Gastrocnemius medialis (tissue), 4 donors: ENCODE measurements at regions not wholly inside any gene's neighbourhood (a gene's known extent, or its start where the extent isn't known, plus 50 kb on each side); places are given as distances from the start of the nearest gene placed in this dataset.

ENCODE experiments used
- ATAC-seq, 2 donors: fragments of 150-250 bp; one replicate each; pipeline ENCODE4 v1.9.1; 2016
- DNase-seq, 2 donors: peaks; one replicate each; pipeline ENCODE4 v3.0.0-alpha.2; 2019
- H3K27ac ChIP-seq, 4 donors: fragments of 200-600 bp; sonication (generic); 1 replicate in 1 of 4; 2 replicates in 3 of 4; pipeline ENCODE4 v1.5.1; 2016 to 2018; ENCODE audit warnings: mild to moderate bottlenecking in 2 of 4, moderate library complexity in 1 of 4
- H3K27me3 ChIP-seq, 3 donors: fragments of 200-600 bp; sonication (generic) in 2 of 3; 1 replicate in 1 of 3; 2 replicates in 2 of 3; pipeline versions ENCODE4 v1.5.1 to v1.6.0; 2016 to 2019; ENCODE audit warnings: mild to moderate bottlenecking in 1 of 3, moderate library complexity in 1 of 3
- H3K36me3 ChIP-seq, 2 donors: fragments of 200-600 bp; sonication (generic) in 1 of 2; one replicate each; pipeline ENCODE4 v1.5.1; 2017 to 2018
- H3K4me1 ChIP-seq, 2 donors: fragments of 200-600 bp; sonication (generic) in 1 of 2; one replicate each; pipeline ENCODE4 v1.5.1; 2016 to 2017; ENCODE audit warnings: mild to moderate bottlenecking in 2 of 2
- H3K4me3 ChIP-seq, 4 donors: fragments of 200-600 bp; sonication (generic) in 3 of 4; 1 replicate in 1 of 4; 2 replicates in 3 of 4; pipeline ENCODE4 v1.5.1; 2016 to 2019; ENCODE audit warnings: mild to moderate bottlenecking in 2 of 4
- H3K9me3 ChIP-seq, 3 donors: fragments of 200-600 bp; sonication (generic) in 2 of 3; 1 replicate in 1 of 3; 2 replicates in 2 of 3; pipeline ENCODE4 v1.5.1; 2016 to 2019
- CTCF ChIP-seq, 5 experiments: fragments of 450-650 bp in 3 of 5; fragments of 200-600 bp in 2 of 5; sonication (generic) in 2 of 5; IDR thresholded peaks in 4 of 5; conservative IDR thresholded peaks in 1 of 5; 1 replicate in 4 of 5; 2 replicates in 1 of 5; pipeline ENCODE4 v1.5.1; 2016 to 2019; ENCODE audit warnings: antibody characterized with exemption in 5 of 5, mild to moderate bottlenecking in 3 of 5, moderate library complexity in 3 of 5
- POLR2A ChIP-seq, 2 donors: fragments of 450-650 bp; IDR thresholded peaks; one replicate each; pipeline ENCODE4 v1.6.1; 2017; ENCODE audit warnings: antibody characterized with exemption in 2 of 2, mild to moderate bottlenecking in 2 of 2, moderate library complexity in 2 of 2
- in situ Hi-C, 4 donors: fragments of 200-750 bp; cut with MboI; loops; one replicate each; pipeline versions ENCODE4 v1.15.0 to v1.8.0; 2017; ENCODE audit warnings: low sequenced_read_pairs in 4 of 4
- intact Hi-C: fragments of 100-400 bp; cut with DNase I; formaldehyde crosslinking; loops from one replicate; pipeline ENCODE4 v1.15.1; 2023; ENCODE audit warnings: low total_unique reads

DNA sequence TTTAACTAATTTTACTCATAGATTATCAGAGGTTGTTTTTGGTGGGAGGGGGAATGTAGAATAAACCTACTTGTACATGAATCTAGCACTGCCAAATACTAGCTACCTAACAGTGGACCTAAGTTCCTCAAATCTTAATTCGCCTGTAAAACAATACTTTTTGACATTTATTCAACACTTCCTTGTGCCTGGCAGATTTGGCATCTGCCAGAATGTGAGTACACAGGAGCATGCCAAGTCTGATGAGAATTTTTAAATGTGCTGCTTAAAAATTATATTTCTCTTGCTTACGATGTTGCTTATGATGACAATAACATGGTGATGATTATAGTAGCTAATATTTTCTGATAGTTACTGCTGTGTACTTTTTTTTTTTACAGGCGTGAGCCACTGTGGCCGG lies 240.2 kb upstream of the STARD13 start:
- Histone ChIP-seq H3K4me1 (no peaks in the 10 kb centered on the region), H3K36me3 (no peaks in the 10 kb centered on the region), H3K27ac (no peak overlapping the region), H3K9me3 (no peaks in the 10 kb centered on the region), H3K4me3 (no peak overlapping the region), H3K27me3 (no peaks in the 10 kb centered on the region)
- in situ Hi-C loops: loop anchor here in 2 of 4 donors (25.0 kb wide), 2 partner anchors 288 to 938 kb away; partner anchors contain the start of gene PDS5B (in 2 of the 2)
- TF ChIP-seq CTCF (IDR thresholded peaks at IDR 0.05 in 4 of 5, conservative IDR thresholded peaks at IDR 0.05 in 1 of 5) (no peak), POLR2A (IDR thresholded peaks at IDR 0.05) (no peak)
- no peak for ATAC-seq
- DNase-seq: no peak
- intact Hi-C loops: no loop called here

- in situ Hi-C loops: loop anchor here in 2 of 4 donors (25.0 kb wide), 2 partner anchors 289 to 939 kb away; partner anchors contain the start of gene PDS5B (in 2 of the 2)
- H3K36me3 ChIP-seq: no peaks in the 10 kb centered on the region
- ATAC-seq: no peak
These were observed 241.2 kb upstream of the STARD13 start for GRCh38 chr13:33526718-33527117.

GRCh38 chr13:33528896-33529295 lies 243.3 kb upstream of the STARD13 start:
- DNase-seq (no peak), ATAC-seq (no peak)
- intact Hi-C loops (no loop called here), in situ Hi-C loops (loop anchor here in 2 of 4 donors (25.0 kb wide), 2 partner anchors 292 to 942 kb away; partner anchors contain the start of gene PDS5B (in 2 of the 2))
- H3K4me1 ChIP-seq: peaks cover 0 to 9% of the 10 kb centered on the region in 2 donors
- H3K9me3 ChIP-seq: no peaks in the 10 kb centered on the region
- H3K27me3 ChIP-seq: no peaks in the 10 kb centered on the region
- H3K4me3 ChIP-seq: no peak overlapping the region
- TF ChIP-seq CTCF (IDR thresholded peaks at IDR 0.05 in 4 of 5, conservative IDR thresholded peaks at IDR 0.05 in 1 of 5) (no peak), POLR2A (IDR thresholded peaks at IDR 0.05) (no peak)
- no peak overlapping the region for H3K27ac ChIP-seq
- no peaks in the 10 kb centered on the region for H3K36me3 ChIP-seq

More at GRCh38 chr13:33526718-33527117, 241.2 kb upstream of the STARD13 start:
- Histone ChIP-seq H3K4me3 (no peak overlapping the region), H3K4me1 (no peaks in the 10 kb centered on the region), H3K27ac (no peak overlapping the region), H3K9me3 (no peaks in the 10 kb centered on the region), H3K27me3 (no peaks in the 10 kb centered on the region)
- intact Hi-C loops: no loop called here
- DNase-seq: no peak
- TF ChIP-seq POLR2A (IDR thresholded peaks at IDR 0.05) (no peak), CTCF (IDR thresholded peaks at IDR 0.05 in 4 of 5, conservative IDR thresholded peaks at IDR 0.05 in 1 of 5) (no peak)

DNA sequence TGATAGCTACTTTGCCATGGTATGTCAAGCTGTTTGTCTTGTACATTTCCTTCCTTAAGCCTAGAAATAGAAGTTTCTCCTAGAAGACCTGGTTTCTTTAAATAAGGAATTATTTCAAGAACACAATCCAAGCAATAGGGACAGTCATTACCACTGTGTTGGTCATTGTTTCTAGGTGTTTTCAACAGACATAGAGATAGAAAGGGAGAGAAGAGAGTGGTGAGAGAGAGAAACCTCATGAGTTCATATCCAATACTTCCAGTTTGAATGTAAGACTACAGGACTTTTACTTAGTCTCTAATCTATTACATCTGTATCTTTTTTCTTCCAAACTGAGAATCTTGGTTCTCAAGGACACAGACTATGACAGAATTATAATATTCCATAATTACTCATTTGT lies 245.9 kb upstream of the STARD13 start:
- intact Hi-C loops: no loop called here
- H3K4me1 ChIP-seq: peaks cover 0 to 9% of the 10 kb centered on the region in 2 donors
- no peaks in the 10 kb centered on the region for H3K9me3 ChIP-seq
- ATAC-seq: no peak
- H3K36me3 ChIP-seq: no peaks in the 10 kb centered on the region
- H3K4me3 ChIP-seq: no peak overlapping the region
- no peak overlapping the region for H3K27ac ChIP-seq
- in situ Hi-C loops: loop anchor here in 2 of 4 donors (25.0 kb wide), 2 partner anchors 294 to 944 kb away; partner anchors contain the start of gene PDS5B (in 2 of the 2)
- no peaks in the 10 kb centered on the region for H3K27me3 ChIP-seq
- DNase-seq: no peak
- TF ChIP-seq CTCF (IDR thresholded peaks at IDR 0.05 in 4 of 5, conservative IDR thresholded peaks at IDR 0.05 in 1 of 5) (no peak), POLR2A (IDR thresholded peaks at IDR 0.05) (no peak)

DNA sequence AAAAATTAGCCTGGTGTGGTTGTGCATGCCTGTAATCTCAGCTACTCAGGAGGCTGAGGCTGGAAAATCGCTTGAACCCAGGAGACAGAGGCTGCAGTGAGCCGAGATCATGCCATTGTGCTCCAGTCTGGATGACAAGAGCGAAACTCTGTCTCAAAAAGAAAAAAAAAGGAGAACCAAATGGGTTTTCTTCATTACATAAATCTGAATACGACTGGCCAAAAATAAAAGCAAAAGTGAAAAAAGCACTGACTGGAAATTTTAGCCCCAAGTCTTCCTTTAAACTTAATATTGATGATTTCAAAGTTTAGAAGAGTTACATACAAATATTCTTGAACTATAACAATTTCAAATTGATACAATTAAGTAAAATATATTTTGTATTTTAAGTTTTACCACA lies 249.5 kb upstream of the STARD13 start:
- ATAC-seq: no peak
- in situ Hi-C loops: loop anchor here in 2 of 4 donors (25.0 kb wide), 2 partner anchors 298 to 948 kb away; partner anchors contain the start of gene PDS5B (in 2 of the 2)
- no peaks in the 10 kb centered on the region for H3K27me3 ChIP-seq
- TF ChIP-seq POLR2A (IDR thresholded peaks at IDR 0.05): no peak
- no peak for TF ChIP-seq CTCF (IDR thresholded peaks at IDR 0.05 in 4 of 5, conservative IDR thresholded peaks at IDR 0.05 in 1 of 5)
- H3K36me3 ChIP-seq: no peaks in the 10 kb centered on the region
- no peak overlapping the region for H3K27ac ChIP-seq
- no peaks in the 10 kb centered on the region for H3K9me3 ChIP-seq
- no peak overlapping the region for H3K4me3 ChIP-seq
- H3K4me1 ChIP-seq: peaks cover 0 to 13% of the 10 kb centered on the region in 2 donors
- intact Hi-C loops: no loop called here
- no peak for DNase-seq
